NCI-H1930 (cell line): ENCODE measurements at regions not wholly inside any gene's neighbourhood (a gene's known extent, or its start where the extent isn't known, plus 50 kb on each side); places are given as distances from the start of the nearest gene placed in this dataset.
"Not testable (repeated sequence)": the region's sequence is repeated elsewhere in the genome, so short reads cannot be mapped to it uniquely, and the experiment has no call there.

Source experiments
- DNase-seq, 2 experiments: peaks; one replicate each; lab custom pipeline; 2025; lab: John Stamatoyannopoulos, UW

DNA sequence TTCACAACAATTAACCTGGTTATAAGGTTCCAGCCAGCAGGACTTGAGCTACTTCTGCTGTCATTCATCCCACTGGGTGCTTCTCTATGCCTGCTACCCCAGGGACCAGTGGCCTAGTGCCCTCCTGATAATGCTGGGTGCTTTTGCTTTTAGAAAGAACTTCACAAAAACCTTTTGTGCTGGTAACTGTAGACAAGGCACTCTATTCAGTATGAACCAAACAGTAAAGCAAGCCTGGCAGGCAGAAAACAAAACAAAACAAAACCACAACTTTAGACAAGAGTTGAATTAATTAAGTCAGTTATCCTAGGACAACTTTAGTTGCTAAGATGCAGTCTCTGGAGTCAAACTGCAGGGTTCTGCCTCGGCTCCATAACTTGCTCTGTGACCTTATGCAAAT, 61.9 kb upstream of the ADGRL2 start:
- DNase-seq = no peak

DNA sequence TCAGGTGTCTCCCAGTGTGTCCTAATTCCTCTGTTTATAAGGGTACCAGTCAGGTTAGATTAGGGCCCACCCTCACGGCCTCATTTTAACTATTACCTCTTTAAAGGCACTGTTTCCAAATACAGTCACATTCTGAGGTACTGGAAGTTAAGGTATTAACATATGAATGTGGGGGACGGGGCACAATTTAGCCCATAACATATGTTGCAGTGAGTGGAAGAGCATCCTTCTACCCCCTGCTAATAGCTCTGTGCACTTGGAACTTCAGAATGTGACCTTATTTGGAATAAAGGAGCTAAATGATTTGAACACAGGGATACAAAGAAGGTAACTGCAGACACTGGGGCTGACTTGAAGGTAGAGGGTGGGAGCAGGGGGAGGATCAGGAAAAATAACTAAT, 67.3 kb upstream of the ADGRL2 start:
- DNase-seq = no peak

DNA sequence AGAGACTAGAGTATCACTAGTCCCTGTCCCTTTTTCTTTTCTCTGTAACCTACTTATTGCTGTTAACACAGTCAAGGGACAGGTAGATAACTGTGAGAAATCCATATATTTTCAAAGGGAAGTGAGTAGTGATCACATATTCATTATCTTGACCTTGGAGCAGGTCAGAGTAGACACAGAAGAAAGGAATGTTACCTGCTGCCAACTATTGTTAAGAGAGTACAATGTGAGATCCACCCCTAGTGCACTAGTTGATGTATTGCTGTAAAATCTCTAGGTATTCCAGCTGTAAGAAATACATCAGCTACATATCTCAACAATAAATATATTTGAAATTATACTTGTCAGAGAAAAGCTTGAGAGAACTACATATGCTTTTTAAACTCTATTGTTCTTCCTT, 68.7 kb upstream of the ADGRL2 start:
- DNase-seq = no peak

DNA sequence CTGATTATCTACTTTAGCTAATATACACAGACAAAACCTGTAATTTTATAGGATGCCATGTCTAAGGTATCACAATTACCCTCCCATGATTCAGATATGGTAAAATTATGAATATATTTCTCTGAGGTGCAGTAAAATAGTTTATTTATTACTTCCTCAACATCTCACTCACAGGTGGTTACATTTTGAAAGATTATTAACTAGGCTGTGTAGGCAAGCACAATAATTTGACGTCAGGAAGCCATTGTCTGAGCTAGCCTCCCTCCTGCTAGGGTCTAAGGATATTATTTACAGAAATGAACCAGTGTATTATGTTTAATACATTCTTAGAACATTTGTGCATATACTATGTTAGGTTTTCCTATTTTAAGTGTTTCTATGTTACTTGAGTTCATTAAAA, 69.9 kb upstream of the ADGRL2 start:
- no peak for DNase-seq

DNA sequence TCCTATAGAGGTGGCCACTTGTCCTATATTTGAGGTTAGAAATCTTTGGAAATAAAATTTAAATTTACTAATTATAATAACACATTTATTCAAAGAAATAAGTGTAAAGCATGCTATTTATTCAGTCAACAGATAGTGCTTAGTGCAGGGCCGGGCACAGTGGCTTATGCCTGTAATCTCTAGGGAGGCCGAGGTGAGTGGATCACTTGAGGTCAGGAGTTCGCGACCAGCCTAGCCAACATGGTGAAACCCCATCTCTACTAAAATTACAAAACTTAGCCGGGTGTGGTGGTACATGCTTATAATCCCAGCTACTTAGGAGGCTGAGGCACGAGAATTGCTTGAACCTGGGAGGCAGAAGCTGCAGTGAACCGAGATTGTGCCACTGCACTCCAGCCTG, 70.4 kb upstream of the ADGRL2 start:
- DNase-seq = not testable (repeated sequence)

DNA sequence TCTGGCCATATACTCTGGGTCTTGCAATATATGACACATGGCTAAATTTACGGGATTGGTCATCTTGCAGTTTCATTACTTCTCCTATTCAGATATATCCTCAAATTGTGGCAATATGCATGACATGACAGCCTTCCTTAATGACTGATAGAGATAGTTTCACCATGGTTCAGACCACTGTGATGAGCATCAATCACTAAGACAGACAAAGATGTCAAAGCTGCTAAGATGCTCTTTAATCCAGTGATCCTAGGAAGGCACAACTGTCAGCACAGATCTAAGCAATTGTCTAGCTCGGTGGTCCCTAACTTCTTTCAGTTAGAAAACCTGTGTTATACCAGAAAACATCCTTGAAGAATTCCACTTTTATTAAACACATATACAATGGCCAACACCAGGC, 70.9 kb upstream of the ADGRL2 start:
- no peak for DNase-seq

DNA sequence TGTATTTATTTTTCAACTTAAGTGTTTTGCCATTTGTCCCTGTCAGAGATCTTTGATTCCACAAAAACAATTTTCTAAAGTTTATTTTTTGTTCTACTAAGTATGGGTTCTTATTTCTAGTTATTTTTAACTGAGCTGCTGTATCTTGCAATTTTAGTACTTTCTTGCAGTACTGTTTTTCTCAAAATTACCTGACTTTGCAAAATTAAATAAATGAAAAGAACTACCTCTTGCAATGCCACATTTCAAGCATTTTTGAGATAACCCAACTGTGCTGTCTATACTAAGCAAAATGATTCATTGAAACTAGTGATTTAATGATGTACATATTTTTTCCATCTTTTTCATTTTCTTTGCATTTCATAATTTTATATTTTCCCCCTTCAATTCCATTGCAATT, 71.5 kb upstream of the ADGRL2 start:
- DNase-seq = no peak

DNA sequence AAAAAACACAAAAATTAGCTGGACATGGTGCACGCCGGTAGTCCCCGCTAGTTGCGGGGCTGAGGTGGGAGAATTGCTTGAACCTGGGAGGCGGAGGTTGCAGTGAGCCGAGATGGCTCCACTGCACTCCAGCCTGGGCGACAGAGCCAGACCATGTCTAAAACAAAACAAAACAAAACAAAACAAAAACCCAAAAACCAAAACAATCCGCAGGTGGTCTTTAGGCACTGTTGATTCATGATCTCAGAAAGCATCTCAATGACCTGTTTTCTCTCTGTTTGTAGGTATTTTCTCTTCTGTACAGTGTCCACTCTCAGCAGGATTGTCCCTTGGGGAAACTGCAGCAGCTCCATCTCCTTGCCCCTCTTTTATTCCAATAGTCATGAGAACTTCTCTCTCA, 74.9 kb upstream of the ADGRL2 start:
- no peak for DNase-seq

DNA sequence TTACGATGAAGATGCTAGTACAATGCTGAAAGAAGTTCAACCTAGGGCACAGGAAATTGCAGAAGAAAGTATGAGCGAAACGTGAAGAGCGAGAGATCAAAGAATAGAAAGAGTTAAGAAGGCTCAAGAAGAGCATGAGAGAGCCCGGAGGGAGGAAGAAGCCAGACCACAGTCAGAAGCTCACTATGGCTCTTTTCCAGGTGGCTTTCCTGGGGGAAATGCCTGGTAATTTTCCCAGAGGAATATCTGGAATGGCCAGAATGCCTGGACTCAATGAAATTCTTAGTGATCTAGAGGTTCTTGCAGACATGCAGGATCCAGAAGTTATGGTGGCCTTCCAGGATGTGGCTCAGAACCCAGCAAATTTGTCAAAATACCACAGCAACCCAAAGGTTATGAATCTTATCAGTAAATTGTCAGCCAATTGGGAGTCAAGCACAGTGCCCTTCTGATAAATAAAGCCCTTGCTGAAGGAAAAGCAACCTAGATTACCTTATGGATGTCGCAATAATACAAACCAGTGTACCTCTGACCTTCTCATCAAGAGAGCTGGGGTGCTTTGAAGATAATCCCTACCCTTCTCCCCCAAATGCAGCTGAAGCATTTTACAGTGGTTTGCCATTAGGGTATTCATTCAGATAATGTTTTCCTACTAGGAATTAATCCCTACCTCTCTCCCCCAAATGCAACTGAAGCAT, 78.0 kb upstream of the ADGRL2 start:
- not testable (repeated sequence) for DNase-seq

DNA sequence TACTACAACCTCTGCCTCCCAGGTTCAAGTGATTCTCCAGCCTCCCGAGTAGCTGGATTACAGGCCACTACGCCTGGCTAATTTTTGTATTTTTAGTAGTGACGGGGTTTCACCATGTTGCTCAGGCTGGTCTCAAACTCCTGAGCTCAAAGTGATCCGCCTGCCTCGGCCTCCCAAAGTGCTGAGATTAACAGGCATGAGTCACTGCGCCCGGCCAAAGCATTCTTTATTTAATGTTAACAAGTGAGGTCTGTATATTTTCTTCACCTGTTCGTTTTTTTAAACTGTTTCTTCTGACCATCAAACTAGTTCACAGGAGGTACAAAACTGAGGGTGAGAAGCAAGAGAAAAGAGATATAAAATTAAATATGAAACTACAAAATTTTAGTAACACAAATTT, 80.5 kb upstream of the ADGRL2 start:
- not testable (repeated sequence) for DNase-seq

DNA sequence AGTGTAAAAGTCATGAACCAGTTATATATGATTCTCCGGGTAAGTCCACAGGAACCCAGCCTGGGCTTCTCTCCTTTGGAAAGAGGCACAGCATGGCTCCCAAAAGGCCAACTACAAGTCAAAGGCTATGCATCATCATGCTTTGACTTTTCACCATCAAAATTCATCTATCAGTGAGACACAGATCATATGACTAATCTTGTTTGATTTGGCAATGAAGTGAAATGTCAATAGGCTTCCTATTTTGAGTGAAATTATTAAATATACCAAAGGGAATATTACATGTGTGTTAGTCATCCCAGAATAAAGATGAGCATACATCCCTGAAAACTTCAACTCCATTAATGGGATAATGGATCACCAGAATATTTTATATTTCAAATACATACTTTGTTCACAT, 83.5 kb upstream of the ADGRL2 start:
- DNase-seq = no peak

DNA sequence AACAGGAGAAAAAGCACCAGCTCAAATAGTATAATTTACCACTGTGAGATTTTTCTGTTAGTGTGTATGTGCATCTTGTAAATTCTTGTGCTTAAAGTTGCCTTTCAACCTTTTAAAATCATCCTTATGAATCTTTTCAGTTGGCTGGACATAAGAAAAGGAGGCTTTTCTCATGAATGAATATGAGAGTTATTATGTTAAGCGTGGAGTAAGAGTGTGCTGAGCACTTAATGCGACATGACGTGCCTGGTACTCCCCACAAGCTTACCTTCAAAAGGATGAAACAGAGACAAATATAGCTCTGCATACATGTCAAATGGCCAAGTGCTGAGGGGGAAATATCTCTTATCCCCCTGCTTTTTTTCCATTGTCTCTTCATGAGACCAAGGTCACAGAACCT, 85.3 kb upstream of the ADGRL2 start:
- no peak for DNase-seq

DNA sequence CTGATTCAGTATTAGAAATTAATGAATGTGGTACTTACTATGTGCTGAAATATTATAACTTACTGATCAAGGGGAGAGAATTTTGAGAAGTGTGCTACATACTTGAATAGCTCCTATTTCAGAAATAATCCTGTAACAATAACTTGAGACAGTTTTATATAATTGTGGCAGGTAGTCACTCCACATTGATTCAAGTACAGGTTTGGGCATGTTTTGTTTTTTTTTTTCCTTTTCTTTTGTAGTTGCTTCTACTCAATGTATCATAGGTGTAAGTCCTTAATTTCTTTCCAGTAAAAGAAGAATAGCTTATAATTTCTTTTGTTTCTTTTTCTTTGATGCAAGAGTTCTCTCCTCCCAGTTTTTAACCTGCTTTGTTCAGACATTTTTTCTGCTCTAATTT, 86.1 kb upstream of the ADGRL2 start:
- DNase-seq = no peak

DNA sequence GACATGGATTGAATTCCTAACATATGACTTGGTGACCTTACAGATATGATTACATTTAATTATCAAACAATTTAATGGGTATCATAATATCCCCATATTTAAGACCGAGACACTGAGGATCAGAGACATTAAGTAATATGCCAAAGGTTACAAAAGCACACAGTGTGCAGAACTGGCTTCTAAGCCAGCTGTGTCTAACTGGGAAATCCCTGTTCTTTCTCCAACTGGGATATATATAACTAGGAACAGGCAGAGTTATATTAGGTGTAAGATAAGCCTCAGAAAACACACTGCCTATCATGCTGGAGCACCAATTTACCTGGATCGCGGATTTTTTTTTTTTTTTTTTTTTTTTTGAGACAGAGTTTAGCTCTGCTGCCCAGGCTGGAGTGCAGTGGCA, 88.3 kb upstream of the ADGRL2 start:
- DNase-seq = no peak

DNA sequence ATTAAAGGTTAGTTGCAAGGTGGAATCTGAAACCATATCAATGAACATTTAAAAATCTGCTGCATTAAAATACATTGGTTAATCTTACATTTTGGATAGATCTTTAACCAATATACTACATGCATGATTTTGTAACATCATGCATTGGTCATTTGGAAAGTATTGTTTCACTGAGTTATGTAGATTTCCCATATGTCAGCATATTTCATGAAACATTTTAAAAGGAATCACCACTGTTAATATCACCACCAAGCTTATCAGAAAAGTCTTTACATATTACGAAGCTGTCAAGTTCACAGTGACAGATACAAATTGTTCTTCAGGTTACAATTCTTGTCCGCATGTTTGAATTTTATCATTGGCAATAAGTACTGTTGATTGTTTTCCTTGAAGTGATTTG, 89.9 kb upstream of the ADGRL2 start:
- no peak for DNase-seq

DNA sequence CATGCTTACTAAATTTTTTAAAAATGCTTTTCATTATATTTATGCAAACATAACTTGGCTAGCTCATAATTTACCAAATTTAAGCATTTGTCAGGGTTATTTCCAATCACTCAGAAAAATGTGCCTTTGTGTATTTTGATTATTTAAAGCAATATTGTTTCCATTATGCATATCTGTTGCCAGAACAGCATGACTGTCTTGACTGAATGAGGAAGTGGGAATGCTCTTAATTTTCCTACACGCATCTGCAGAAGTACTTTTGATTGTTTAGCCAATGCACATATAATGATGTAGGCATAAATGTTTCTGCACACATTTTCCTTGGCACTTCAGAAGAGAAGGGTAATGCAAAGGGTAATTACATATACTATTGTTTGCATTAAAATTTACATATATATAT, 92.5 kb upstream of the ADGRL2 start:
- DNase-seq = no peak

DNA sequence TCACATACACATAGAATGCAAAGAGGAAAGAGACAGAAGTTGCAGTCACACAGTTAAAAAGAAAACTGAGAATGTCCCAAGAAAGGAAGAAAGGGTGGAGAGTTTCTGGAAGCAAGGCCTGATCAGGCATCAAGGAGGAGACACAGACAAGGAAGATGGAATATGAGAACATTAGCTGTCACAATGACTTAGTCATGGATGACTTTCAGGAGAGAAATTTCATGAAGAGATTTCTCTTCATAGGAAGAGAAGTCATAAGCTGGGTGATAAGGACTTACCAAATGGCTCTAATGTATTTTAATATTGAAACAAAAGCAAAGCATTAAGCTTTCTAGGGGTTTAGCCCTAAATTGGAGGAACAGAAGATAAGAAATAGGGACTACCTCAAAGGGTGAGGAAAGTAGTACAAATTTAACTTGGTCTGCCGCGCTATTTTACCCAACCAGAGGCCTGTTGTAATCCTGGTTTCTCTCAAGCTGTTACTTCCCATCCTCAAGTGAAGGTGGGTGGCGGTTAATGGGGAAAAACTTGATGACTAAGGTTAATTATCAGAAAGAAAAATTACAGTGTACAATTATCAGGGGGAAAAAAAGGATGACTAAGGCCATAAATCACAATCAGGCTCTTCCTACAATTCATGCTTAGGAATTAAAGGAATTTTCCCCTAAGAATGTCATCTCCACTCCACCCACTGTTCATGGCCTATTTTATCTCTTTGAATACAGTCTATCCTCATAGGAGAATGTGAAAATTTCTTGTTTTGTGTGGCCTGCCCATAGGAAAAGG, 93.9 kb upstream of the ADGRL2 start:
- DNase-seq = no peak

DNA sequence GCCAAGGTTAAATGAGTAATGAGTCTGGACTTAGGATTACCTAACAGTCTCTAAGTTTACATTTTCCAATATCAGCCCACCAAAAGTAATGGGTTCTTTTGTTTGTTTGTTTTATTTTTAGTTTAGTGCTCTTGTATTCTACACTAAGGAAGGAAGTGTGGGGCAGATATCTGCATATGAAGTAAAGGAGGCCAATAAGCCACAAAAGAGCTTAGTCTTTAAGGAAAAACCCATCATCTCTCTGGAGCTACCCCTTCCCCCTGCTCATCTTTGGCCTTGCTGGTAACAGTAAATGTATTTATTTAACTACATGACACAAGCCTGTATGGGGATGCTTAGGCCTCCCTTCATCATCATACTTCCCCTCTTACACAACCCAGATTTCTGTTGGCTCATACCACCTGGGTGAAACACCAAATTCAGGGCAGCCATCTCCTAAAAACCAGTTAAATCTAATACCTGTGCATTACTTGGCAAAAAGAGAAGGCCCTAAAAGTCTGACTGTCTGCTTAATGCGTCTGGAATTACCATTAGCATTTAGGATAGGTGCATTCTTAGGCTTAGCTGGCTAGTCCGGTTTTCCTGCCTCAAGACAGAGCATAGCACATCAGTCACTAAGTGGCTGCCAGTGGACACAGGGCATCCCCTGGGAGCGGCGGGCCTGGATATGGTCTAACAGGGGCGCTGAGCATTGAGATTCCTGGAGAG, 96.8 kb upstream of the ADGRL2 start:
- DNase-seq = no peak

DNA sequence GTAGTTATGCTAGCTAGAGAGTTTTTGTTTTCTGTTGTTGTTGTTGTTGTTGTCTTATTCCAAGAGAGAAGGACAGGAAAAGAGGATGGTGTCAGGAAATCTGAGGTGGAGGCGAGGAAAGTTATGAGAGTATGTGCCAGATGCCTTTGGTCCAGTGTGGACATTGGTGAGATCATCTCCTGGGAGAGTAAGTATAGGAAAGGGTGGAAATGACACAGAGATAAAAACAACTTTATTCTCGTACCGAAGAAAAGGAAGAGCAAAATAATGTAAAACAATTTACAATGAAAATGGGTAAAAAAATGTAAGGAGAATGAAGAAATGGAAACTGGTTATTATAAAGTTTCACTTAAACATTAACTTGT, 97.4 kb upstream of the ADGRL2 start:
- no peak for DNase-seq

DNA sequence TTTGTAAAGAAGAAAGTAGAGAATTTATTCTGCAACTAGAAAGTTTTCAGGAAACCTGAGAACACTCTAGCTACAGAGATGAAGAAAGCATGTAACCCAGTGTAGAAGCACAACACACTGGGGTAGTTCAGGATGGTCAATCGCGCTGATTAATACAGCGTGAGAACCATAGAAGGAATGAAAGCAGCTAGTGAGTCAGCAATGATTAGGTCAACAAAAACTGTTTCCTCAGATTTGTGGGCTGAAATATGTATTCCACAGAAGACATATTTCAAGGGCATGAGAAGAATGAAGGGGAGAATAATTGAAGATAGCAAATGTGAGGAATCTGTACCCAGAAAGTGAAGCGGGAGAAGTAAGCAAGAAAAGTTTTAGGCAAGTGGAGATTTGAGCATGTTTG, 97.8 kb upstream of the ADGRL2 start:
- DNase-seq = no peak

DNA sequence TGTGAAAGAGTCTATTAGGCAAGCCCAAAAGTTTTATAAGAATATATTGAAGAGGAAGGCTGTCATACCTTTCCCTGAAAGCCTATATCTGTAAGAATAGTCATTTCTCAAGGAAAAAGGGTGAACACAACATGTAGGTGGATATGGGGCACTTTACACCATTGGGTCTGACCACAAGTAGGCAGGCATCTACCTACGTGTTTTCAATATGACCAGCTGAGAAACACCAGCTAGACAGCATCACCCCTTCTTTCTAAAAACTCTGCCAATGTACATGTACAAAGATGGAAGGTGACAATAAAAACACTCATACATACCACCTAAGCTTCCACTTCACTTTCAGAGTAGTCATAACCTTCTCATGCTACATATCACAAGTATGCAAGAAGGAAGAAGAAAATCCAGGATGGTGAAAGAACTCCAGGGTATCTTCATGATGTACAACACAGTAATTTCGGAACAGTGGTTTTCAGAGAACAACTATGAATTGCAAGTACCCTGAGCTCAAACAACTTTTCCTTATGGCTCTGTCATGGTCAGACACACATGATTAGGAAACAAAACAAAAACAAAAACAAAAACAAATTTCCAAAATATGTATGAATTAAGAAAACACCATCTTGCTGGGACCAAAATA, 98.5 kb upstream of the ADGRL2 start:
- no peak for DNase-seq

DNA sequence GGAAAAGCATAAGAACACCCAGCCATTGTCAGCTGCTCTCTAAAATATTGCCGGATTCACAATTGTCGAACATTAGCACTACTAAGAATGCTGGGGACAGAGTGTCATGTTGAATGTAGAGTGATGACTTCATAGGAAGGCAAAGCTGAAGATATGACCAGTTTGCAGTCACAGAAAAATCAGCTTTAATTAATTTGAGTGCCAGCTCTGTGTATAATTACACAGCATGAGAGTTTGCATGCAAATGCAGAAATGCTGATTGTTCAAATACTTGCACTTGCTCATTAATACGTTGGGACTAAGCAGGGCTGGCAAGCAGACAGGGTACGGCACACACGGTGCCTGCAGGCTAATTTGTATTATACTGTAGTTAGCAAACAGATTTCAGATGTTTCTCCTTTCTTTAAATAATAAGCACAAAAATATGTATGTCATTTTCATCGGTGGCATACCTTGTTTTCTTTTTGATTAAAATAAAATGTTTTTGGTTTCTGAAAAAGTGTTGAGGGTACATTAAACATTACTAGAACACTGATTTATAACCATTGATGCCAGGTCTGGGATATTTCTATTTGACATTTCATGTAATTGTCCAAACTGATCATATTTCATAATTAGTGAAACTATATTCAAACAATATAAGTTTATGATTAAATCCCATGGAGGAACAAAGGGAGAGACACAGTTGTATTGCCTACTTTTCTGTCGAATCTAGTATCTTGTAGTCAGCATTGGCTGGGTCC, 99.8 kb upstream of the ADGRL2 start:
- no peak for DNase-seq
